ENCODE measurements at regions not wholly inside any gene's neighbourhood (a gene's known extent, or its start where the extent isn't known, plus 50 kb on each side); places are given as distances from the start of the nearest gene placed in this dataset.

DNA sequence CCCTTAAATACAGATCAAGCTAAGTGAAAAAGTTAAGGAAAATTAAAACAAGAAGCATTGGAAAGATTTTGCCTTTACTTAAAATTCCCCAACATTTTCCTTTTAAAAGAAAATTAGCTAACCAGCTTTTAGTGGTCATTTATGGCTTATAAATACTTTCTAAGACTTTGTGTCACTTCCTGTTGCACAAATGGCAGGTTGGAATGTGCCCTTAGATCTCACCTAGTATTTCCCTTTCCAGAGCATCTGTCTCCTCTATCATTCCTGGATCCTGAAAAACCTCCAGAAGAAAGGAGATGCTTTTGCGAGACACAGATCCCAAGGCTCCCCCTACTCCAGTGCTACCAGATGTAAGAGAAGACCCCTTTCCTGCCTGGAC, 58.3 kb downstream of the ARF6 start:
- WGBS, 4 donors, result 81 to 100% (median 89%) methylated on average over 1 of the region's 1 CpG
- Histone ChIP-seq H3K9me3 (no peaks in the 10 kb centered on the region), H3K4me3 (no peak overlapping the region), H3K27ac (no peak overlapping the region), H3K4me1 (peaks cover 0 to 22% (median 9%) of the 10 kb centered on the region in 12 donors), H3K27me3 (no peaks in the 10 kb centered on the region), H3K36me3 (no peaks in the 10 kb centered on the region)
- DNase-seq, result no peak
- no peak for ATAC-seq
- intact Hi-C loops (cut with DNase I), result no loop called here
- TF ChIP-seq POLR2A (IDR thresholded peaks at IDR 0.05), result no peak
- TF ChIP-seq, protein P1, sequence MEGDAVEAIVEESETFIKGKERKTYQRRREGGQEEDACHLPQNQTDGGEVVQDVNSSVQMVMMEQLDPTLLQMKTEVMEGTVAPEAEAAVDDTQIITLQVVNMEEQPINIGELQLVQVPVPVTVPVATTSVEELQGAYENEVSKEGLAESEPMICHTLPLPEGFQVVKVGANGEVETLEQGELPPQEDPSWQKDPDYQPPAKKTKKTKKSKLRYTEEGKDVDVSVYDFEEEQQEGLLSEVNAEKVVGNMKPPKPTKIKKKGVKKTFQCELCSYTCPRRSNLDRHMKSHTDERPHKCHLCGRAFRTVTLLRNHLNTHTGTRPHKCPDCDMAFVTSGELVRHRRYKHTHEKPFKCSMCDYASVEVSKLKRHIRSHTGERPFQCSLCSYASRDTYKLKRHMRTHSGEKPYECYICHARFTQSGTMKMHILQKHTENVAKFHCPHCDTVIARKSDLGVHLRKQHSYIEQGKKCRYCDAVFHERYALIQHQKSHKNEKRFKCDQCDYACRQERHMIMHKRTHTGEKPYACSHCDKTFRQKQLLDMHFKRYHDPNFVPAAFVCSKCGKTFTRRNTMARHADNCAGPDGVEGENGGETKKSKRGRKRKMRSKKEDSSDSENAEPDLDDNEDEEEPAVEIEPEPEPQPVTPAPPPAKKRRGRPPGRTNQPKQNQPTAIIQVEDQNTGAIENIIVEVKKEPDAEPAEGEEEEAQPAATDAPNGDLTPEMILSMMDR (IDR thresholded peaks at IDR 0.05), result no peak

DNA sequence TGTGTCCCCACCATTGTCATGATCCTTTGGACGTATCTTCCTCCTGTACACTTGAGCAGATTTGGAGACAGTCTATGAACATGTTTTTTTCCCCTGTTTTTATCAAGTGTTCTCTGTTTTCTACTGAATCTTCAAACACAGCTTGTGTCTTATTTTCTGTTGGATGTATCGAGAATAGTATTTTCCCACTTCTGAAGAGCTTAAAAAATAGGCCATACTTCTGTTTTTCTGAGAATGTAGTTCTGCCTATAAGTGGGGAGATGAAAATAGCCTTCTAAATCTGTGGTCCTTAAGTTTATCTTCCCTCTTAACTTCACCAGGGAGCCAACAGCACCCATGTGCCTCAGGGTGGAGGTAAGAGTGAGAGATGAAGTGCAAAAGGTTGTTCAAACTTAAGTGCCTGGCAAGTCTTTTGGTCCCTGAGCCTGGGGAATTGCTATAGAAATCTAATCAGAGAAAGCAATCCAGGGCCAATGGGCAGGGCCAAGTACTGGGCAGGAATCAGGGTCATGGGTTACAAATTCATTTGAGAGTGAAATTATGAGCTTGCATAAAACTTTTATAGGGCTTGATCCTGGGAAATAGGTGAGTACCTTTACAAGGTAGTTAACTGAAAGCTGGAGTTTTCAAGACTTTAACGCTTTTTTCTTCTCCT, 58.9 kb downstream of the ARF6 start:
- no peak overlapping the region for H3K27ac ChIP-seq
- intact Hi-C loops (cut with DNase I), result no loop called here
- H3K27me3 ChIP-seq, result no peaks in the 10 kb centered on the region
- no peak for TF ChIP-seq POLR2A (IDR thresholded peaks at IDR 0.05)
- TF ChIP-seq, protein P1 (IDR thresholded peaks at IDR 0.05), result no peak
- H3K36me3 ChIP-seq, result no peaks in the 10 kb centered on the region
- no peak overlapping the region for H3K4me3 ChIP-seq
- H3K9me3 ChIP-seq, result no peaks in the 10 kb centered on the region
- WGBS, 4 donors, result 88 to 90% (median 89%) methylated on average over 3 of the region's 3 CpGs
- peaks cover 0 to 16% (median 5%) of the 10 kb centered on the region in 12 donors for H3K4me1 ChIP-seq
- DNase-seq, result no peak
- no peak for ATAC-seq

DNA sequence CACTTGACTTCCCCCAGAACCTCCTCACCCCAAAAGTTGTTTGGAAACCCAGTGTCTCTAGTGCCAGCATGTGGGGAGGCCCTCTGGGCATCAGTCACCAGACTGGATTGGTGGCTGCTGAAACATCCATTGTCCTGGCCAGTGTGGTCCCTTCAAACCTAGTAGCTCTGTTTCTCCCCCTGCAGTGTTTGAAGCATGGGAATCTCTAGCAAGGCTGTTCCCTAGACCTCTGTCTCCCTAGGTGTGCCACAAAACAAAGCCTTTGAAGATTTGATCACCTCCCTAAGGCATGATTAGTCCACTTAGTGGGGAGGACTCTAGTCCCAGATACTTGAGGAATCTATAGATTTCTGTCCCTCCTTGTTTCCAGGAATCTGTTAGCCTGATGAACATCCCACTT, 60.3 kb downstream of the ARF6 start:
- no peak for ATAC-seq
- Histone ChIP-seq H3K27ac (no peak overlapping the region), H3K4me3 (no peak overlapping the region), H3K27me3 (no peaks in the 10 kb centered on the region), H3K9me3 (no peaks in the 10 kb centered on the region), H3K36me3 (no peaks in the 10 kb centered on the region), H3K4me1 (peaks cover 0 to 11% (median 0%) of the 10 kb centered on the region in 12 donors)
- TF ChIP-seq, protein P1 (IDR thresholded peaks at IDR 0.05), result no peak
- TF ChIP-seq POLR2A (IDR thresholded peaks at IDR 0.05), result no peak
- intact Hi-C loops (cut with DNase I), result no loop called here
- DNase-seq, result no peak

DNA sequence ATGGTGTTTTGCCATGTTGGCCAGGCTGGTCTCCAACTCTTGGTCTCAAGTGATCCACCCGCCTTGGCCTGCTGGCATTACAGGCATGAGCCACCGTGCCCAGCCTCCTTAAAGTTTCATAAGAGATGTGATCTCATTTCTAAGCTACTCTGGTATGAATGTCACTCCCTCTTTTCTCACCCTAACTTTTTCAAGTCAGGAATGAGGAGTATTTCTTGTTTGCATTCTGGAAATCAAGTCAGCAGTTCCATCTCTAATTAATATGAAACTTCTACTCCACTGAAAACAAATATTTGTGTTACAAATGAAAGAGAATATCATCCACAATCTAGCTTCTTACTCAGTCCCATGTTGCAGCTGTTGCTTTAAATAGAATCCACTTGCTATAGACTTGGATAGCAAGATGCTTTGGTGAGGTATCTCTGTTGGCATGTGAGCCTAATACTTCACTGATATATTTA, 61.3 kb downstream of the ARF6 start:
- H3K27ac ChIP-seq, result no peak overlapping the region
- no peak overlapping the region for H3K4me3 ChIP-seq
- H3K9me3 ChIP-seq, result no peaks in the 10 kb centered on the region
- intact Hi-C loops (cut with DNase I), result no loop called here
- H3K4me1 ChIP-seq, result peaks cover 0 to 11% (median 0%) of the 10 kb centered on the region in 12 donors
- ATAC-seq (no peak), DNase-seq (no peak)
- H3K27me3 ChIP-seq, result no peaks in the 10 kb centered on the region
- no peaks in the 10 kb centered on the region for H3K36me3 ChIP-seq
- no peak for TF ChIP-seq POLR2A (IDR thresholded peaks at IDR 0.05)
- TF ChIP-seq, protein P1 (IDR thresholded peaks at IDR 0.05), result no peak
- 58 to 64% (median 60%) methylated on average over 2 of the region's 2 CpGs for WGBS, 4 donors

Measured in heart left ventricle (tissue), 16 donors.